ENCODE measurements at regions not wholly inside any gene's neighbourhood (a gene's known extent, or its start where the extent isn't known, plus 50 kb on each side); places are given as distances from the start of the nearest gene placed in this dataset.

GRCh38 chr2:236711440-236711839, 141.8 kb downstream of the ACKR3 start:
- no peaks in the 10 kb centered on the region for H3K9me2 ChIP-seq
- no peaks in the 10 kb centered on the region for H4K20me1 ChIP-seq (ENCODE audit: insufficient read depth)
- no peaks in the 10 kb centered on the region for H3K79me2 ChIP-seq (ENCODE audit: insufficient read depth)
- H3K4me2 ChIP-seq = no peak overlapping the region
- CTCF ChIA-PET = no interaction called here
- H3K27me3 ChIP-seq (ENCODE audit: insufficient read depth) = no peaks in the 10 kb centered on the region
- H3F3A ChIP-seq (replicated peaks; ENCODE audit: insufficient read depth) = no peaks in the 10 kb centered on the region
- POLR2A ChIA-PET = no interaction called here
- H3K9ac ChIP-seq = no peak overlapping the region
- peaks cover 0 to 4% of the 10 kb centered on the region in 2 experiments; a peak in 1 of 4 replicates for H3K4me1 ChIP-seq (ENCODE audit: control insufficient read depth in 1 of 2, insufficient read depth in 2 of 2, low read depth in 1 of 2, low read length in 1 of 2)
- TF ChIP-seq ZBTB33 (IDR thresholded peaks at IDR 0.05; ENCODE audit: borderline replicate concordance, low read depth) (no peak), FOXJ3 (CRISPR knock-in tag; IDR thresholded peaks at IDR 0.05) (no peak), NRF1 (IDR thresholded peaks at IDR 0.05; ENCODE audit: low read depth, low read length) (no peak), RCOR1 (IDR thresholded peaks at IDR 0.05; ENCODE audit: low read length) (no peak), TCF12 (IDR thresholded peaks at IDR 0.05) (no peak), EZH2phosphoT487 (IDR thresholded peaks at IDR 0.05; ENCODE audit: borderline replicate concordance, low read depth) (no peak), TAF1 (IDR thresholded peaks at IDR 0.05; ENCODE audit: borderline replicate concordance, low read depth, low read length) (no peak), FOSL2 (IDR thresholded peaks at IDR 0.05; ENCODE audit: borderline replicate concordance, low read depth) (no peak), GABPA (IDR thresholded peaks at IDR 0.05; ENCODE audit: low read depth) (no peak), USF2 (IDR thresholded peaks at IDR 0.05; ENCODE audit: borderline replicate concordance, low read depth, low read length) (no peak), IRF3 (IDR thresholded peaks at IDR 0.05; ENCODE audit: low read depth, low read length) (no peak), YY1 (IDR thresholded peaks at IDR 0.05; ENCODE audit: low read depth) (no peak), SMC3 (IDR thresholded peaks at IDR 0.05; ENCODE audit: low read depth, low read length) (no peak), USF1 (IDR thresholded peaks at IDR 0.05; ENCODE audit: borderline replicate concordance, low read depth) (no peak), GATA2 (CRISPR knock-in tag; IDR thresholded peaks at IDR 0.05) (no peak)
- no peak overlapping the region for H3K4me3 ChIP-seq (ENCODE audit: low read depth in 2 of 2, low read length in 1 of 2)
- no peaks in the 10 kb centered on the region for H3K9me3 ChIP-seq
- H3K36me3 ChIP-seq (replicated peaks in 1 of 2; ENCODE audit: control insufficient read depth in 1 of 2, insufficient read depth in 2 of 2, low read length in 1 of 2) = no peaks in the 10 kb centered on the region
- no peak overlapping the region for H2AFZ ChIP-seq (ENCODE audit: low read depth)
- 59% methylated on average over 2 of the region's 2 CpGs for WGBS (ENCODE audit: low lambda C conversion rate)
- H3K27ac ChIP-seq (ENCODE audit: low read depth in 2 of 2, low read length in 1 of 2) = no peak overlapping the region
- DNase-seq = no peak
